ENCODE measurements at regions not wholly inside any gene's neighbourhood (a gene's known extent, or its start where the extent isn't known, plus 50 kb on each side); places are given as distances from the start of the nearest gene placed in this dataset.

DNA sequence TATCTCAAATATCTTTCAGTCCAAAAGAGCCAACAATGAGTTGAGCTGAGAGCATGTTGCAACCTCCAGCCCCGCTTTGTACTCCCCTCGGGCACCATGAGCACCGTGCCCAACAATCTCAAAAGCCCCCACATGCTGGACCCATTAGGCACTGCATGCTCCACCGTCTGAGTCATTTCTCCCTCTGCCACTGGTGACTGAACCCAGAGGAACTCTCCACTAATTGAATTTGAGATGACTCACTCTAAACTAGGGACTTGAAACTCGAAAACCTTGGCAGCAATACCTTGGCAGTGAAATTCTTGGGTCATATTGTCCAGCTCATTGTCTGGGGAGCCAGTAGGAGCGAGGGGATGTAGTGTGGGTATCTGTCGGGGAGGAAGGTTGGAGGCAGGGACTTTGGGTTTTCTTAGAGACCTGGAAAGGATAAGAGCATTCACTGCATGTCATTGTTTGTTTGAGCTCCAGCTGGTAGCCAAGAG lies 49.9 kb upstream of the SLIT3 start:
- no peaks in the 10 kb centered on the region for H3K36me3 ChIP-seq (ENCODE audit: insufficient read depth, low read depth, low read length)
- H3K4me1 ChIP-seq (ENCODE audit: insufficient read depth, low read length): no peaks in the 10 kb centered on the region
- no peak overlapping the region for H3K27ac ChIP-seq (ENCODE audit: low read length)
- no peak overlapping the region for H3K4me3 ChIP-seq (ENCODE audit: low read length)
- H3K27me3 ChIP-seq (ENCODE audit: insufficient read depth, low read length): no peaks in the 10 kb centered on the region
- H3K9ac ChIP-seq (ENCODE audit: low read depth, low read length): no peak overlapping the region
- no peaks in the 10 kb centered on the region for H3K9me3 ChIP-seq (ENCODE audit: insufficient read depth, low read depth, low read length)
